Prostate gland (tissue), 2 donors: ENCODE measurements at regions not wholly inside any gene's neighbourhood (a gene's known extent, or its start where the extent isn't known, plus 50 kb on each side); places are given as distances from the start of the nearest gene placed in this dataset.

ENCODE experiments used
- POLR2A ChIP-seq: fragments of 450-650 bp; IDR thresholded peaks from one replicate; pipeline ENCODE4 v1.6.1; 2016; ENCODE audit warnings: antibody characterized with exemption, mild to moderate bottlenecking
- TF ChIP-seq, protein P1 (sequence below), 4 experiments: fragments of 200-600 bp in 2 of 4; fragments of 450-650 bp in 2 of 4; sonication (generic) in 2 of 4; IDR thresholded peaks; 1 replicate in 3 of 4; 2 replicates in 1 of 4; pipeline ENCODE4 v1.5.1; 2016 to 2019; ENCODE audit warnings: antibody characterized with exemption in 4 of 4, mild to moderate bottlenecking in 2 of 4, moderate library complexity in 2 of 4

DNA sequence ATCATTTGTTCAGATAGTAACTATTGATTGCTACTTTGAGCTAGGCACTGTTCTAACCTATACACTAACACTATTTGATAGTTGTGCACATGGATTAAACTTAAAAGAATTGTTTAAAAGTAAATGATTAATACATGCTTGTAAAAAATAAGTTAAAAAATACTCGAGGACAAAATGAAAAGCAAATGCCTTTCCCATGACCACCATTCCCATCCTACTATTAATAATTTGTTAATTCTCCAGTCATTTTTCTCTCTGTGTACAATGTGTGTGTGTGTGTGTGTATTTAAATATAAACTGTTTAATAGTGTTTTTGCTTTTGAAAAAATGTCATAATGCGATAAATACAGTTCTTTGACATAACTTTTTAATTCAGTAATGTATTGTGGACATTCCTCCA is 78.7 kb upstream of the KCNMB2 start:
- TF ChIP-seq, protein P1, sequence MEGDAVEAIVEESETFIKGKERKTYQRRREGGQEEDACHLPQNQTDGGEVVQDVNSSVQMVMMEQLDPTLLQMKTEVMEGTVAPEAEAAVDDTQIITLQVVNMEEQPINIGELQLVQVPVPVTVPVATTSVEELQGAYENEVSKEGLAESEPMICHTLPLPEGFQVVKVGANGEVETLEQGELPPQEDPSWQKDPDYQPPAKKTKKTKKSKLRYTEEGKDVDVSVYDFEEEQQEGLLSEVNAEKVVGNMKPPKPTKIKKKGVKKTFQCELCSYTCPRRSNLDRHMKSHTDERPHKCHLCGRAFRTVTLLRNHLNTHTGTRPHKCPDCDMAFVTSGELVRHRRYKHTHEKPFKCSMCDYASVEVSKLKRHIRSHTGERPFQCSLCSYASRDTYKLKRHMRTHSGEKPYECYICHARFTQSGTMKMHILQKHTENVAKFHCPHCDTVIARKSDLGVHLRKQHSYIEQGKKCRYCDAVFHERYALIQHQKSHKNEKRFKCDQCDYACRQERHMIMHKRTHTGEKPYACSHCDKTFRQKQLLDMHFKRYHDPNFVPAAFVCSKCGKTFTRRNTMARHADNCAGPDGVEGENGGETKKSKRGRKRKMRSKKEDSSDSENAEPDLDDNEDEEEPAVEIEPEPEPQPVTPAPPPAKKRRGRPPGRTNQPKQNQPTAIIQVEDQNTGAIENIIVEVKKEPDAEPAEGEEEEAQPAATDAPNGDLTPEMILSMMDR (IDR thresholded peaks at IDR 0.05), result no peak
- no peak for TF ChIP-seq POLR2A
